ENCODE measurements at regions not wholly inside any gene's neighbourhood (a gene's known extent, or its start where the extent isn't known, plus 50 kb on each side); places are given as distances from the start of the nearest gene placed in this dataset.

GRCh38 chr3:152094406-152094805 lies 174.3 kb upstream of the MBNL1 start:
- TF ChIP-seq, protein P1, sequence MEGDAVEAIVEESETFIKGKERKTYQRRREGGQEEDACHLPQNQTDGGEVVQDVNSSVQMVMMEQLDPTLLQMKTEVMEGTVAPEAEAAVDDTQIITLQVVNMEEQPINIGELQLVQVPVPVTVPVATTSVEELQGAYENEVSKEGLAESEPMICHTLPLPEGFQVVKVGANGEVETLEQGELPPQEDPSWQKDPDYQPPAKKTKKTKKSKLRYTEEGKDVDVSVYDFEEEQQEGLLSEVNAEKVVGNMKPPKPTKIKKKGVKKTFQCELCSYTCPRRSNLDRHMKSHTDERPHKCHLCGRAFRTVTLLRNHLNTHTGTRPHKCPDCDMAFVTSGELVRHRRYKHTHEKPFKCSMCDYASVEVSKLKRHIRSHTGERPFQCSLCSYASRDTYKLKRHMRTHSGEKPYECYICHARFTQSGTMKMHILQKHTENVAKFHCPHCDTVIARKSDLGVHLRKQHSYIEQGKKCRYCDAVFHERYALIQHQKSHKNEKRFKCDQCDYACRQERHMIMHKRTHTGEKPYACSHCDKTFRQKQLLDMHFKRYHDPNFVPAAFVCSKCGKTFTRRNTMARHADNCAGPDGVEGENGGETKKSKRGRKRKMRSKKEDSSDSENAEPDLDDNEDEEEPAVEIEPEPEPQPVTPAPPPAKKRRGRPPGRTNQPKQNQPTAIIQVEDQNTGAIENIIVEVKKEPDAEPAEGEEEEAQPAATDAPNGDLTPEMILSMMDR (IDR thresholded peaks at IDR 0.05; ENCODE audit: borderline replicate concordance, extremely low read depth, low read length, poor library complexity, severe bottlenecking): no peak
- no peak for TF ChIP-seq EZH2 (IDR thresholded peaks at IDR 0.05; ENCODE audit: borderline replicate concordance, low read depth, low read length, severe bottlenecking)

All from DND-41 (cell line).